NCI-H526 (cell line): ENCODE measurements at regions not wholly inside any gene's neighbourhood (a gene's known extent, or its start where the extent isn't known, plus 50 kb on each side); places are given as distances from the start of the nearest gene placed in this dataset.
"Not testable (repeated sequence)": the region's sequence is repeated elsewhere in the genome, so short reads cannot be mapped to it uniquely, and the experiment has no call there.

Experiments
- DNase-seq, 2 experiments: peaks; one replicate each; lab custom pipeline; 2025; lab: John Stamatoyannopoulos, UW

GRCh38 chr18:59848002-59848401 is 51.8 kb upstream of the PMAIP1 start:
- DNase-seq: no peak

GRCh38 chr18:59847491-59847846 is 52.3 kb upstream of the PMAIP1 start:
- DNase-seq: not testable (repeated sequence)

GRCh38 chr18:59846814-59847490 is 52.8 kb upstream of the PMAIP1 start:
- no peak for DNase-seq

- no peak for DNase-seq
Observed at GRCh38 chr18:59842947-59843346, 56.8 kb upstream of the PMAIP1 start.

GRCh38 chr18:59839931-59840685 is 59.7 kb upstream of the PMAIP1 start:
- no peak for DNase-seq

- no peak for DNase-seq
Observed at GRCh38 chr18:59839246-59839645, 60.5 kb upstream of the PMAIP1 start.

GRCh38 chr18:59837586-59837985 is 62.2 kb upstream of the PMAIP1 start:
- DNase-seq: peak; percentile 57 to 80

GRCh38 chr18:59835605-59836379 is 64.0 kb upstream of the PMAIP1 start:
- DNase-seq: no peak

- peak in 1 of 2 experiments; percentile 4 for DNase-seq
Observed at GRCh38 chr18:59834267-59834666, 65.5 kb upstream of the PMAIP1 start.

GRCh38 chr18:59833785-59834184 is 66.0 kb upstream of the PMAIP1 start:
- no peak for DNase-seq

GRCh38 chr18:59823596-59824195 is 76.1 kb upstream of the PMAIP1 start:
- peak; percentile 39 to 84 for DNase-seq

GRCh38 chr18:59822612-59823550 is 76.9 kb upstream of the PMAIP1 start:
- DNase-seq: no peak

GRCh38 chr18:59821983-59822382 is 77.8 kb upstream of the PMAIP1 start:
- DNase-seq: no peak

- DNase-seq: no peak
Observed at GRCh38 chr18:59820663-59821062, 79.1 kb upstream of the PMAIP1 start.

- no peak for DNase-seq
Observed at GRCh38 chr18:59818769-59819168, 81.0 kb upstream of the PMAIP1 start.

GRCh38 chr18:59814891-59815290 is 84.9 kb upstream of the PMAIP1 start:
- no peak for DNase-seq

GRCh38 chr18:59813942-59814341 is 85.9 kb upstream of the PMAIP1 start:
- no peak for DNase-seq

- no peak for DNase-seq
Observed at GRCh38 chr18:59810735-59811520, 88.9 kb upstream of the PMAIP1 start.

GRCh38 chr18:59810183-59810582 is 89.6 kb upstream of the PMAIP1 start:
- no peak for DNase-seq

- no peak for DNase-seq
Observed at GRCh38 chr18:59802031-59802430, 97.8 kb upstream of the PMAIP1 start.

- no peak for DNase-seq
Observed at GRCh38 chr18:59801576-59801975, 98.2 kb upstream of the PMAIP1 start.
